ENCODE measurements at regions not wholly inside any gene's neighbourhood (a gene's known extent, or its start where the extent isn't known, plus 50 kb on each side); places are given as distances from the start of the nearest gene placed in this dataset.
"Not testable (repeated sequence)": the region's sequence is repeated elsewhere in the genome, so short reads cannot be mapped to it uniquely, and the experiment has no call there.

DNA sequence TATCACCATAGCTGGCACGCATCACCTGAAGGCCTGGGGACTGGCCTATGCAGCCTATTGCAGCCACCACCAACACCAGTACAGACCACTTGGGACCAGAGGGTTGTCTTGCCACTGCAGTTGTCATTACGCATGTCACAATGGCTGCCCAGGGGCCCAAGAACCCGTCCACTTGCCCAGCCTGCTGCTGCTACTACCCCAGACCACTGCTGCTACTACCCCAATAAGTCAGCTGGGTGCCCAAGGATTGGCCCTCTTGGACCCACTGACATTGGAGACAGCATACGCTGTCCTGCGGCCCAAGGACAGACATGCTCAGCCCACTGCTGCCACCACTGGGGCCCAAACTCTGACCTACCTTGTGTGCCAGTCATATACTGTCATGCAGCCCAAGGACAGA lies 102.7 kb upstream of the OR9Q1 start:
- no peak for DNase-seq

DNA sequence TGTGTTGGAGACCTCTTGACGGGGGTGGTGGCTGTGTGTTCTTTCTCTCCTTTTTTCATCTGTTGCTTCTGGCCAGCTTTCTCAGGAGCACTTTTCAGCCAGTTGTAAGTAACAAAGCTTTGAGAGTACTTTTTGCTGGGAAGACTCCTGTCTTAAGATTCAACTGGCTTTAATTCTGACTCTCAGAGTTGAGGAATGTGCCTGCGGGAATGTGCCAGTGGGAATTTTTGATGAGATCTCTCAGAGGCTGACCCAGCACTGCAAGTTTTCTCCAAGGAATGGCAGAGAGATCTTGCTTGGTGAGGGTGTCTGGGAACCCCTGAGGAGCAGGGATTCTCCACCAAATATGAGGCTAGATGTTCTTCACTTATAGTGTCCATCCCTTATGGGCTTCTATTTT lies 91.6 kb upstream of the OR9Q1 start:
- DNase-seq = no peak

DNA sequence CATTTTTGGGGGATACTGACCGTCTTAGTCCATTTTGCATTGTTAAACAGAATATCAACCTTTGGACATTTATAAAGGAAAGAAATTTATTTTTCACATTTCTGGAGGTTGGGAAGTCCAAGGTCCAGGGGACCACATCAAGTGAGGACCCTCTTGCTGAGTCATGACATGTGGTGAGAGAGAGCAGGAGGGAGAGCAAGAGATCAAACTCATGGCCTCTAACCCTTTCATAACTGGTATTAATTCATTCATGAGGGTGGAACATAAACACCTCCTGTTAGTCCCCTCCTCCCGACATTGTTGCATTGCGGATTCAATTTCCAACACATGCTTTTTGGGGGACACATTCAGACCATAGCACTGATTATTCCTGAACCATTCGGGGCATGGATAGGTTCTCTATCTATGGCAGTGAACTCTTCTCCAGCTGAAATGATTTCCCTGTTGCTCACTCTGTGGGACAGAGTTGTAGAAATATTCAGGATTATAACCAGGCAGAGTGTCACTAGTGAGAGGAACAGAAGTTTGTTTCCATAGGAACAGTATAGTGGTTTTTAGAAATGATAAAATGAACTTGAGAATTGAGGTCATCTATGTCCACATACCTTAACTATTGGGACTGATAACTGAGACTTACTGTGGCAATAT lies 88.2 kb upstream of the OR9Q1 start:
- DNase-seq = no peak

DNA sequence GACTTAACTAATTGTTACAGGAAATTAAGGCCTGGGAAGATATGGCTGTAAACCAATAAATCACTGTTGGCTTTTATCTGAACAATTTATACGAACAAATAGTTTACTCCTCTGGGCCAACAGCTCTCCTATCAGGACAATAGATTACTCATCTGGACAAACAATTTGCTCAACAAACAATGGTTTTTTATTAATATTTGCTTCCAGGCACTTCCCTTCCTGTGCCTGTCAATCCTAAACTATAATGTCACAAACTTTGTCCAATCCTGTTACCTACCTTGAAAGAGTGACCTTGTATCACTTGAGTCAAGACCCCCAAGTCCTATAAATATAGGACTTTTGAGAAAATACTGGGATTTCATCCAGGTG lies 87.6 kb upstream of the OR9Q1 start:
- DNase-seq = no peak

DNA sequence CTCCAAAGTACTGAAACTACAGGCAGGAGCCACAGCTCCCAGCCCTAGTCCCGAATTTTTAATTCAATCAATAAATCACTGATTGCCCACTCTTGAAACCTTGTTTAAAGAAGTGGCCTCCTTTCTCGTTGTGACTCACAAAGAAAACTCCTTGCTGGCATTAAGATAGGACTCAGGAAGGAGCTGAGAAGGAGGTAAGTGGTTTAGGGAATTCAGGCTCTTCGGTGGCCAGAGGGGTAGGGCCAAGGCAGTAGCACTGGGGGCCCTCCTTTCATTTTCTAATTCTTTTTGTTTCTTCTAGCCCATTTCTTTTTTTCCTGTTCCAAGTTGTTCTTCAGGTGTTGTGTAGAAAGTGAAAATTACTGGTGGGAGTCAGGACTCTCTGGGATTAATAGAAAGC lies 86.2 kb upstream of the OR9Q1 start:
- DNase-seq = no peak

DNA sequence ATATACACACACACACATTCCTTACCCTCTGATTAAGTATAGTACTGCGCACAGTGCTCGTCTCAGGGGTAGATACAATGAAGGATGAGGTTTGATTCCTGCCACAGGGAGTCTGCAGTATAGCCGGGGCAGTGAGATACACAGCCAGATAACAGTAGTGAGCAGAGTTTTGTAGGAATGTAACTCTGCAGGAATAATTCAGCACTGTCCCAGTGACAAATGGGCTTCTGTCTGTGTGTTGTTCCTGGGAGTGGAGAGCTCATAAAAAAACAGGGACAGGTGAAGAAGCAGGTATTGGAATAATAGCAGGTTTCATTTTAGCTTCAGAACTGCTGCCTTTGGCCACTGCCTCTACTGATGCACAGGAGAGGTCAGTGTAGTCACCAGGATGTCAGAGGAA lies 85.3 kb upstream of the OR9Q1 start:
- DNase-seq = no peak

DNA sequence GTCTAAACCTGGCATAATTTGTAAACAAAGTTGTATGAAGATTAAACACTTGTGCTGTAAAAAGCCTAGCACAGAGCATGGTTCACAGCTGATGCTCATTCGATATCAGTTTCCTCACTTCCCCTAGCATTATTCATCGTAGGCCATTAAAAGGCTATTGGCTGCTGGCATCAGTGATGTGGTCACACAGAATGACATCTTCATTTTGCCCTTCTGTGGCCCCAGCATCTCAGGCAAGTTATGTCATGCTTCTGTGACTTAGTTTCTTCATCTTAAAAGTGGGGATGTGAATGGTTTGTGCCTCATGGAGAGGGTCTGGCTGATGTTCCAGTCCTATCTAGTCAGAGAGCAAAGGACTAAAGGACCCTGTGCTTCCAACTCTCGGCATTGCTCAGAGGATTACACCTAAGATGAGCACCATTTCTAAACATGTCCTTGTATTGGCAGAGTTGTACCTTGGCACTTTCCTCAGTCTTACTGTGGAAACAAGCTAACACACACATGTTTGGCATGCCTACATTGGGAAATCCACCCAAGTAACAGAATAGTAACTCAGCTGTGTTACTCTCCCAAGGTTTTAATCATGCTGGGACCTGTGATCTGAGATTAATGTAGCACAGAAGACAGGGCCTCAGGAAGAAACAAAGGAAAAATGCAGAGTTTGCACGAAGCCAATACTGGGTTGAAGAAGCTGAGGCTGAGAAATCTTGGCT lies 83.5 kb upstream of the OR9Q1 start:
- no peak for DNase-seq

DNA sequence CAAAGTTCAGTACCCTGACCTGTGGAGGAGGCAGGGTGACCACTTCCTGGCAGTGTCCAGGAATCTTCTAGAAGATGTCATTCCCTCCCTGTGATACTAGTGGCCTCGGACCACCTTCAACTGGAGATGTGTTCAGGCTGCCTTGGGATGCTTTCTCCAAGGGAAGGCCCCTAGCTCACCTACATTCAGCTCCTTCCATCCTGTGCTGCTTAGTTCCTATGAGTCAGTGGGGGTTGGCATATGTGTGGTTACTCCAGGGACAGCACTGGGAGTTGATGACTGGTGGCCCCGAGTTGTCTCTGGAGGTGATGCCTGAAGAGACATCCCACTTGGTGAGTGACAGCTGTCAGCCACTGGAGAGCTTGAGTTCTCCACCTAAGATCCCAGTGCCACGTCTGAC lies 81.8 kb upstream of the OR9Q1 start:
- DNase-seq = no peak

DNA sequence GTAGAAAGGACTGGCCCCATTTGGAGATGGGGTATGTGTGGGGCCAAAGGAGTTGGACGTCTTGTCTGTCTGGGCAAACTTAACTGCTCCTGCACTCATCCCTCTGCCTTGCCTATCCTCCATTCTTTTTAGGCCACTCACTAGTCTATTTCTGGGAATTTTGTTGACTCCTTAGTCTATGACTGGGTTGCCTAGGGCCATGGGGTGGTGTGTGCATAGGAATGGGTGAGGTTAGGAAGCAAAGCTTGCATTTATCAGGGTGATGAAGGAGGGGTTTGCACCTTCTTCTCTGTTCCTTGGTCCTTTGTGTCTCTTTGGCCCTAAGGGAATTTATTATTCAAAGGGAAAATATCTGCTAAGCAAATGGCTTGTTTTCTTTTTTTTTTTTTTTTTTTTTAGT lies 80.9 kb upstream of the OR9Q1 start:
- no peak for DNase-seq

DNA sequence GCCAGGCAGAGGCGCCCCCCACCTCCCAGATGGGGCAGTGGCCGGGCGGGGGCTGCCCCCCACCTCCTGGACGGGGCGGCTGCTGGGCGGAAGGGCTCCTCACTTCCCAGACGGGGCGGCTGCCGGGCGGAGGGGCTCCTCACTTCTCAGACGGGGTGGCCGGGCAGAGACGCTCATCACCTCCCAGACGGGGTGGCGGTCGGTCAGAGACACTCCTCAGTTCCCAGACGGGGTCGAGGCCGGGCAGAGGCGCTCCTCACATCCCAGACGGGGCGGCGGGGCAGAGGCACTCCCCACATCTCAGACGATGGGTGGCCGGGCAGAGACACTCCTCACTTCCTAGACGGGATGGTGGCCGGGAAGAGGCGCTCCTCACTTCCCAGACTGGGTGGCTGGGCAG lies 79.9 kb upstream of the OR9Q1 start:
- not testable (repeated sequence) for DNase-seq

DNA sequence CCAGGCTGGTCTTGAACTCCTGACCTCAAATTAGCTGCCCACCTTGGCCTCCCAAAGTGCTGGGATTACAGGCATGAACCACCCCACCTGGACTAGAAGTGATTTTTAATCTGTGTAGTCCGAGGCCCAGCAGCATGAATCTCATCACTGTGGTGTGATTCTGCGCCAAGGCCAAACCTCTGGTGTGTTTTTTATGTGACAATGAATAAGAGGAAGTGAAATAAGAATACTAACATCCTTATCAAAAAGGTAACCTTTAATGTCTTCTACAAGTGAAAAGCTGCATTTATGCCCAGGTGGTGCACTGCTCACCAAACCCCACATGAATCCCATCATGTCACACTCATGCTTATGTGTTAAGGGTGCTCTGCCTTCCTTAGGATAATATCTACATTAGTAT lies 77.1 kb upstream of the OR9Q1 start:
- no peak for DNase-seq

DNA sequence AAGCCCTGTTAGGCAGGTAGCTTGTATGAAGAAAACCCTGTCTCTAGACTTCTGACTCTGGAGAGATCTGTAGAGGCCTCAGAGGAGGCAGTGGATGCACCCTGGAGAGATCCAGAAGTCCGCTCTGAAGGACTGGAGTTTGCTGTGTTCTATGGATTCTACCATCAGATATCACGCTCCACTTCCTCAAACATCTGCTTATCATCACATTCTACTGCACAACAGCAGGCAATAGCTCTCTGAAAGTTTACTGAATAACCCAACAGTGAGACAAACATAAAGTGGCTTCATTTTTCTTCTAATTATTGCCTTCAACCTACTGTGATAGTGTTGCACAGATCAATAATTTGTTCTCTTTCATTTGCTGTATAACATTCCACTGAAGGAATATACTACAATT lies 59.0 kb upstream of the OR9Q1 start:
- DNase-seq = no peak

DNA sequence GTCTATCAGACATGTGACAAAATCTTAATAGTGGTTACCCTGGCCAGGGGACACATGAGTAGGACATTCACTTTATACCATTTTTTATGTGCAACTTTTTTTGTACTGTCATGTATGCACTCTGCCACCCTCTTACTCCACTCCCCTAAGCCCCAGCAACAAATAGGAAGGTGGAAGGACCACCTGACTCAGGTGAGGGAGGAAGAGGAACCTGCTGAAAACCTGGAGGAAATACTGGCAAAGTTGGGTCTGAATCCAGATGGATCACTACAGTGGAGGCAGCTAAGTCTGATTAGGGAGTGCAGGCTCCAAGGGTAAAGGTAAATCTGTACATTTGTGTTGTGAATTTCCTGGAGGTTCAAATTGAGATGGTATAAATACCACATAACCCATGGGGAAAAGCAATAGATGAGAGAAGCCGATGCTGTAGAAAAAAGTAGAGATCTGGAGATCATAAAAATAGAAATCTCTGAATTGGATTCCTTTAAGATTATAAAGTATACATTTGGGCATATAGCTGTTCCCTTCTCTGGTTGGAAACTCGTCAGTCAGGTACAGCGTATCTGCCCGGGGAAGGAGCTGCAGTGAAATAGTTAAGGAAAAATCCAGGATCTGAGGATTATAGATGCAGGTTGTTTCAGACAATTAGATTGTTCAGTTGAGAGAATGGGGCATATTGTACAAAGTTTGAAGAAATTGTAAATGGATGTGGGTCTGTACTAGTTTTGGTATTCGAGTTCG lies 52.2 kb upstream of the OR9Q1 start:
- no peak for DNase-seq

DNA sequence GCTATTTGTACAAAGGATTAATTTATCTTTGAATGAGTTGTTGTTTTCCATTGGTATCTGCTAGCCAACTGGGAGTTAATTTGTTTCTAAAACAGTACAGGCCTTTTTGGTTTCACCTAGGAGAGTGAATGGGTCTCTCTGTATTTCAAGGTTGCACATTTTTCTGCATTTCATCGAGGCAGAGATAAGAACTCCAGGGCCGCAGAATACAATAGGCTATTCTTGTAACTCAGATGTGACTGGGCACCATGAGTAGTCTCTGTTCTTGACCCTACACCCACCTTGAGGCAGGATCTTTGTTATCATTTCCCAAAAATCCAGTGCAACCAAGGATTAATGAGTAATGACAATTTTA lies 51.7 kb upstream of the OR9Q1 start:
- DNase-seq = no peak
